OCI-LY1 (cell line): ENCODE measurements at regions not wholly inside any gene's neighbourhood (a gene's known extent, or its start where the extent isn't known, plus 50 kb on each side); places are given as distances from the start of the nearest gene placed in this dataset.

Experiments
- EZH2 ChIP-seq: fragments of 200-600 bp; sonication (generic), shearing (Covaris generic); IDR thresholded peaks from 2 replicates; pipeline ENCODE4 v1.8.0; 2017; ENCODE audit warnings: borderline replicate concordance, mixed run types, mild to moderate bottlenecking, antibody characterized with exemption, low read length, moderate library complexity, mixed read lengths
- TF ChIP-seq, protein P1 (sequence below): fragments of 200-600 bp; sonication (generic), shearing (Covaris generic); IDR thresholded peaks from 2 replicates; pipeline ENCODE4 v1.5.1; 2017; ENCODE audit warnings: mild to moderate bottlenecking, antibody characterized with exemption, low read length, moderate library complexity, mixed read lengths

- TF ChIP-seq, protein P1, sequence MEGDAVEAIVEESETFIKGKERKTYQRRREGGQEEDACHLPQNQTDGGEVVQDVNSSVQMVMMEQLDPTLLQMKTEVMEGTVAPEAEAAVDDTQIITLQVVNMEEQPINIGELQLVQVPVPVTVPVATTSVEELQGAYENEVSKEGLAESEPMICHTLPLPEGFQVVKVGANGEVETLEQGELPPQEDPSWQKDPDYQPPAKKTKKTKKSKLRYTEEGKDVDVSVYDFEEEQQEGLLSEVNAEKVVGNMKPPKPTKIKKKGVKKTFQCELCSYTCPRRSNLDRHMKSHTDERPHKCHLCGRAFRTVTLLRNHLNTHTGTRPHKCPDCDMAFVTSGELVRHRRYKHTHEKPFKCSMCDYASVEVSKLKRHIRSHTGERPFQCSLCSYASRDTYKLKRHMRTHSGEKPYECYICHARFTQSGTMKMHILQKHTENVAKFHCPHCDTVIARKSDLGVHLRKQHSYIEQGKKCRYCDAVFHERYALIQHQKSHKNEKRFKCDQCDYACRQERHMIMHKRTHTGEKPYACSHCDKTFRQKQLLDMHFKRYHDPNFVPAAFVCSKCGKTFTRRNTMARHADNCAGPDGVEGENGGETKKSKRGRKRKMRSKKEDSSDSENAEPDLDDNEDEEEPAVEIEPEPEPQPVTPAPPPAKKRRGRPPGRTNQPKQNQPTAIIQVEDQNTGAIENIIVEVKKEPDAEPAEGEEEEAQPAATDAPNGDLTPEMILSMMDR, result no peak
- no peak for TF ChIP-seq EZH2
These were observed 188.9 kb upstream of the ITGA4 start for GRCh38 chr2:181268174-181268867.
